Caco-2 (cell line): ENCODE measurements at regions not wholly inside any gene's neighbourhood (a gene's known extent, or its start where the extent isn't known, plus 50 kb on each side); places are given as distances from the start of the nearest gene placed in this dataset.

Source experiments
- BruUV-seq: library from RNA; stranded (reverse); fragments of 400-500 nt; replicated peaks from 2 replicates; lab custom pipeline; 2021; lab: Mats Ljungman, UMichigan
- CTCF ChIA-PET: fragments of 300-600 bp; sonication (Branson Sonifier 250); formaldehyde crosslinking; loops from one replicate; lab custom pipeline; 2022; ENCODE audit warnings: antibody characterized with exemption; lab: Charles Lee
- POLR2A ChIA-PET: fragments of 300-600 bp; sonication (Branson Sonifier 250); formaldehyde crosslinking; loops from one replicate; lab custom pipeline; 2022; ENCODE audit warnings: antibody characterized with exemption; lab: Charles Lee
- DNase-seq, 2 experiments: peaks; one replicate each; pipeline versions ENCODE4 v3.0.0 to v3.0.0-alpha.2; 2020 to 2022
- H3K27me3 ChIP-seq: replicated peaks from 2 replicates; pipeline ENCODE4 v1.6.0; 2011; ENCODE audit warnings: low read length; ENCODE audit not compliant: control insufficient read depth, insufficient read depth
- H3K36me3 ChIP-seq: 2 replicates; pipeline ENCODE4 v1.5.1; 2011; ENCODE audit warnings: low read length; ENCODE audit not compliant: control insufficient read depth, insufficient read depth
- H3K4me1 ChIP-seq: fragments of 250-450 bp; sonication (Bioruptor Pico); 2 replicates; pipeline ENCODE4 v1.5.1; 2020; ENCODE audit warnings: mild to moderate bottlenecking
- H3K4me3 ChIP-seq: 2 replicates; pipeline ENCODE4 v1.5.1; 2011; ENCODE audit warnings: low read depth, mild to moderate bottlenecking, control low read depth, low read length
- H3K9me3 ChIP-seq: fragments of 250-450 bp; sonication (Bioruptor Pico); 2 replicates; pipeline ENCODE4 v1.5.1; 2020; ENCODE audit warnings: mild to moderate bottlenecking, moderate library complexity
- H3K27ac Mint-ChIP-seq: one replicate; pipeline ENCODE4 v1.8.0; 2022; ENCODE audit warnings: mixed read lengths; ENCODE audit not compliant: unreplicated experiment
- H3K27me3 Mint-ChIP-seq: one replicate; pipeline ENCODE4 v1.8.0; 2022; ENCODE audit warnings: mixed read lengths; ENCODE audit not compliant: insufficient read depth, unreplicated experiment
- H3K36me3 Mint-ChIP-seq: one replicate; pipeline ENCODE4 v1.8.0; 2022; ENCODE audit warnings: mild to moderate bottlenecking, mixed read lengths; ENCODE audit not compliant: insufficient read depth, unreplicated experiment
- H3K4me1 Mint-ChIP-seq: one replicate; pipeline ENCODE4 v1.8.0; 2022; ENCODE audit warnings: low read depth, mixed read lengths; ENCODE audit not compliant: unreplicated experiment
- H3K4me3 Mint-ChIP-seq: one replicate; pipeline ENCODE4 v1.8.0; 2022; ENCODE audit warnings: mild to moderate bottlenecking, moderate library complexity, mixed read lengths; ENCODE audit not compliant: unreplicated experiment
- H3K9me3 Mint-ChIP-seq: one replicate; pipeline ENCODE4 v1.8.0; 2022; ENCODE audit warnings: mixed read lengths; ENCODE audit not compliant: unreplicated experiment
- intact Hi-C: fragments of 100-400 bp; cut with micrococcal nuclease; formaldehyde crosslinking; loops from one replicate; pipeline ENCODE4 v1.10.0; 2022; ENCODE audit not compliant: unreplicated experiment
- TF ChIP-seq, protein P1 (sequence below), 2 experiments: fragments of 200-600 bp in 1 of 2; IDR thresholded peaks; 1 replicate in 1 of 2; 2 replicates in 1 of 2; pipeline versions ENCODE4 v1.5.1 to v1.8.0; 2011 to 2022; ENCODE audit warnings: antibody characterized with exemption in 1 of 2, control low read depth in 1 of 2, inconsistent platforms in 1 of 2, low read depth in 1 of 2, low read length in 1 of 2, mild to moderate bottlenecking in 1 of 2, moderate library complexity in 1 of 2; ENCODE audit not compliant: insufficient read depth in 1 of 2, severe bottlenecking in 1 of 2, unreplicated experiment in 1 of 2

- Histone ChIP-seq H3K36me3 (no peaks in the 10 kb centered on the region), H3K4me1 (no peaks in the 10 kb centered on the region), H3K9me3 (peaks cover 17% of the 10 kb centered on the region), H3K4me3 (no peak overlapping the region), H3K27me3 (no peaks in the 10 kb centered on the region)
- DNase-seq: no peak
- Mint-ChIP-seq H3K9me3 (peaks cover 19% of the 10 kb centered on the region), H3K4me1 (no peaks in the 10 kb centered on the region), H3K27ac (no peak overlapping the region), H3K36me3 (no peaks in the 10 kb centered on the region), H3K4me3 (no peak overlapping the region), H3K27me3 (no peaks in the 10 kb centered on the region)
- ChIA-PET CTCF (no interaction called here), POLR2A (no interaction called here)
- intact Hi-C loops: no loop called here
- BruUV-seq: no TSS peak
- TF ChIP-seq, protein P1, sequence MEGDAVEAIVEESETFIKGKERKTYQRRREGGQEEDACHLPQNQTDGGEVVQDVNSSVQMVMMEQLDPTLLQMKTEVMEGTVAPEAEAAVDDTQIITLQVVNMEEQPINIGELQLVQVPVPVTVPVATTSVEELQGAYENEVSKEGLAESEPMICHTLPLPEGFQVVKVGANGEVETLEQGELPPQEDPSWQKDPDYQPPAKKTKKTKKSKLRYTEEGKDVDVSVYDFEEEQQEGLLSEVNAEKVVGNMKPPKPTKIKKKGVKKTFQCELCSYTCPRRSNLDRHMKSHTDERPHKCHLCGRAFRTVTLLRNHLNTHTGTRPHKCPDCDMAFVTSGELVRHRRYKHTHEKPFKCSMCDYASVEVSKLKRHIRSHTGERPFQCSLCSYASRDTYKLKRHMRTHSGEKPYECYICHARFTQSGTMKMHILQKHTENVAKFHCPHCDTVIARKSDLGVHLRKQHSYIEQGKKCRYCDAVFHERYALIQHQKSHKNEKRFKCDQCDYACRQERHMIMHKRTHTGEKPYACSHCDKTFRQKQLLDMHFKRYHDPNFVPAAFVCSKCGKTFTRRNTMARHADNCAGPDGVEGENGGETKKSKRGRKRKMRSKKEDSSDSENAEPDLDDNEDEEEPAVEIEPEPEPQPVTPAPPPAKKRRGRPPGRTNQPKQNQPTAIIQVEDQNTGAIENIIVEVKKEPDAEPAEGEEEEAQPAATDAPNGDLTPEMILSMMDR (IDR thresholded peaks at IDR 0.05; ENCODE audit: insufficient read depth in 1 of 2, low read depth in 1 of 2, low read length in 1 of 2, severe bottlenecking in 1 of 2, unreplicated experiment in 1 of 2): no peak
Measured at GRCh38 chr5:35554016-35554415, 63.6 kb upstream of the SPEF2 start.

GRCh38 chr5:35545190-35545589 lies 72.5 kb upstream of the SPEF2 start:
- H3K27me3 Mint-ChIP-seq: peaks cover 2% of the 10 kb centered on the region
- H3K9me3 ChIP-seq: no peaks in the 10 kb centered on the region; the same call in 1 of the 2 replicates
- CTCF ChIA-PET: no interaction called here
- H3K4me3 ChIP-seq: no peak overlapping the region
- BruUV-seq: no TSS peak
- no peaks in the 10 kb centered on the region for H3K36me3 Mint-ChIP-seq
- POLR2A ChIA-PET: no interaction called here
- no peaks in the 10 kb centered on the region for H3K4me1 ChIP-seq
- intact Hi-C loops: no loop called here
- H3K36me3 ChIP-seq: no peaks in the 10 kb centered on the region
- peaks cover 6% of the 10 kb centered on the region for H3K4me1 Mint-ChIP-seq
- no peaks in the 10 kb centered on the region for H3K9me3 Mint-ChIP-seq
- no peaks in the 10 kb centered on the region for H3K27me3 ChIP-seq
- DNase-seq: no peak
- H3K4me3 Mint-ChIP-seq: no peak overlapping the region
- H3K27ac Mint-ChIP-seq: no peak overlapping the region
- TF ChIP-seq, protein P1 (IDR thresholded peaks at IDR 0.05; ENCODE audit: insufficient read depth in 1 of 2, low read depth in 1 of 2, low read length in 1 of 2, severe bottlenecking in 1 of 2, unreplicated experiment in 1 of 2): no peak

DNA sequence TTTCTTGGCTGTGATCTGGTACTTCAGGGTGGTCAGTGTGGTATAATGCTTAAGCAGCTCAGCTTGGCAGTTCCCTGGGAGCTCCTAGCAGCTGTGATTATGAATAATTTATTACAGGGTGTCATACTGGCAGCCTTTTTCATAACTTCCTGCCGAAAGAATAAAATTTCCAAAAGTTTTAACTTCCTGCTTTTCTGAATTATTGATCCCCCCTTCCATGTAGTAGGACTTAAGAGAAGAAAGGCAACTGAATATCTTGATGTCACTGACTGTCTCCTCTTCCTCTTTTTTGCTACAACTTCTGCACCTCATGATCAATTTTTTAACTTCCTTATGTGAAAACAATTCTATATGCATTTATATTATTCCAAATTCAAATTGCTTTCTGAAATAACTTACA lies 74.3 kb upstream of the SPEF2 start:
- TF ChIP-seq, protein P1 (IDR thresholded peaks at IDR 0.05; ENCODE audit: insufficient read depth in 1 of 2, low read depth in 1 of 2, low read length in 1 of 2, severe bottlenecking in 1 of 2, unreplicated experiment in 1 of 2): no peak
- POLR2A ChIA-PET: no interaction called here
- Mint-ChIP-seq H3K36me3 (no peaks in the 10 kb centered on the region), H3K9me3 (no peaks in the 10 kb centered on the region), H3K27ac (no peak overlapping the region), H3K4me3 (no peak overlapping the region), H3K27me3 (peaks cover 2% of the 10 kb centered on the region), H3K4me1 (peaks cover 6% of the 10 kb centered on the region)
- DNase-seq: no peak
- no peaks in the 10 kb centered on the region for H3K27me3 ChIP-seq
- no TSS peak for BruUV-seq
- CTCF ChIA-PET: no interaction called here
- intact Hi-C loops: no loop called here
- H3K4me3 ChIP-seq: no peak overlapping the region
- no peaks in the 10 kb centered on the region for H3K9me3 ChIP-seq
- no peaks in the 10 kb centered on the region for H3K36me3 ChIP-seq
- H3K4me1 ChIP-seq: no peaks in the 10 kb centered on the region
